ENCODE measurements at regions not wholly inside any gene's neighbourhood (a gene's known extent, or its start where the extent isn't known, plus 50 kb on each side); places are given as distances from the start of the nearest gene placed in this dataset.
"Not testable (repeated sequence)": the region's sequence is repeated elsewhere in the genome, so short reads cannot be mapped to it uniquely, and the experiment has no call there.

GRCh38 chr7:150113301-150113700 is 209.9 kb upstream of the LRRC61 start:
- not testable (repeated sequence) for DNase-seq (ENCODE audit: low read depth); H3K4me3 ChIP-seq (replicated peaks; ENCODE audit: low read depth, low read length)

GRCh38 chr7:150114591-150114990 is 208.6 kb upstream of the LRRC61 start:
- DNase-seq (ENCODE audit: low read depth), result not testable (repeated sequence)

GRCh38 chr7:150119966-150120365 is 203.2 kb upstream of the LRRC61 start:
- not testable (repeated sequence) for DNase-seq (ENCODE audit: low read depth); H3K4me3 ChIP-seq (replicated peaks; ENCODE audit: low read depth, low read length)

More at GRCh38 chr7:150114591-150114990, 208.6 kb upstream of the LRRC61 start:
- not testable (repeated sequence) for H3K4me3 ChIP-seq (replicated peaks; ENCODE audit: low read depth, low read length)

- H3K4me3 ChIP-seq (replicated peaks; ENCODE audit: low read depth, low read length); DNase-seq (ENCODE audit: low read depth): not testable (repeated sequence)
Observed at GRCh38 chr7:150125831-150126230, 197.3 kb upstream of the LRRC61 start.

GRCh38 chr7:150134451-150134850 is 188.7 kb upstream of the LRRC61 start:
- DNase-seq (ENCODE audit: low read depth); H3K4me3 ChIP-seq (replicated peaks; ENCODE audit: low read depth, low read length): not testable (repeated sequence)

- H3K4me3 ChIP-seq (replicated peaks; ENCODE audit: low read depth, low read length); DNase-seq (ENCODE audit: low read depth): not testable (repeated sequence)
Observed at GRCh38 chr7:150135620-150136190, 187.4 kb upstream of the LRRC61 start.

GRCh38 chr7:150139840-150140239 is 183.3 kb upstream of the LRRC61 start:
- H3K4me3 ChIP-seq (replicated peaks; ENCODE audit: low read depth, low read length); DNase-seq (ENCODE audit: low read depth): not testable (repeated sequence)

GRCh38 chr7:150141525-150142345 is 181.4 kb upstream of the LRRC61 start:
- not testable (repeated sequence) for DNase-seq (ENCODE audit: low read depth); H3K4me3 ChIP-seq (replicated peaks; ENCODE audit: low read depth, low read length)

GRCh38 chr7:150146124-150146523 is 177.0 kb upstream of the LRRC61 start:
- H3K4me3 ChIP-seq (replicated peaks; ENCODE audit: low read depth, low read length); DNase-seq (ENCODE audit: low read depth): not testable (repeated sequence)

GRCh38 chr7:150147524-150147923 is 175.6 kb upstream of the LRRC61 start:
- DNase-seq (ENCODE audit: low read depth); H3K4me3 ChIP-seq (replicated peaks; ENCODE audit: low read depth, low read length): not testable (repeated sequence)

- not testable (repeated sequence) for DNase-seq (ENCODE audit: low read depth); H3K4me3 ChIP-seq (replicated peaks; ENCODE audit: low read depth, low read length)
Observed at GRCh38 chr7:150156015-150156414, 167.1 kb upstream of the LRRC61 start.

- DNase-seq (ENCODE audit: low read depth); H3K4me3 ChIP-seq (replicated peaks; ENCODE audit: low read depth, low read length): not testable (repeated sequence)
Observed at GRCh38 chr7:150158696-150159095, 164.5 kb upstream of the LRRC61 start.

- not testable (repeated sequence) for DNase-seq (ENCODE audit: low read depth); H3K4me3 ChIP-seq (replicated peaks; ENCODE audit: low read depth, low read length)
Observed at GRCh38 chr7:150169515-150169914, 153.6 kb upstream of the LRRC61 start.

- DNase-seq (ENCODE audit: low read depth); H3K4me3 ChIP-seq (replicated peaks; ENCODE audit: low read depth, low read length): not testable (repeated sequence)
Observed at GRCh38 chr7:150169943-150170490, 153.1 kb upstream of the LRRC61 start.

- not testable (repeated sequence) for DNase-seq (ENCODE audit: low read depth); H3K4me3 ChIP-seq (replicated peaks; ENCODE audit: low read depth, low read length)
Observed at GRCh38 chr7:150183602-150184001, 139.6 kb upstream of the LRRC61 start.

- not testable (repeated sequence) for H3K4me3 ChIP-seq (replicated peaks; ENCODE audit: low read depth, low read length)
Observed at GRCh38 chr7:150189963-150190362, 133.2 kb upstream of the LRRC61 start.

GRCh38 chr7:150192541-150192940 is 130.6 kb upstream of the LRRC61 start:
- not testable (repeated sequence) for H3K4me3 ChIP-seq (replicated peaks; ENCODE audit: low read depth, low read length); DNase-seq (ENCODE audit: low read depth)

More at GRCh38 chr7:150189963-150190362, 133.2 kb upstream of the LRRC61 start:
- DNase-seq (ENCODE audit: low read depth), result not testable (repeated sequence)

GRCh38 chr7:150193866-150194265 is 129.3 kb upstream of the LRRC61 start:
- DNase-seq (ENCODE audit: low read depth); H3K4me3 ChIP-seq (replicated peaks; ENCODE audit: low read depth, low read length): not testable (repeated sequence)
